Mucosa of descending colon (tissue), 3 donors: ENCODE measurements at regions not wholly inside any gene's neighbourhood (a gene's known extent, or its start where the extent isn't known, plus 50 kb on each side); places are given as distances from the start of the nearest gene placed in this dataset.
"Not testable (repeated sequence)": the region's sequence is repeated elsewhere in the genome, so short reads cannot be mapped to it uniquely, and the experiment has no call there.

Experiments
- ATAC-seq: fragments of 200-7000 bp; cut with Tn5 transposase; one replicate; pipeline ENCODE4 v1.9.1; 2020; ENCODE audit warnings: mild to moderate bottlenecking, moderate library complexity
- DNase-seq, 3 donors: peaks; one replicate each; pipeline ENCODE4 v3.0.0-alpha.2; 2020
- H3K36me3 ChIP-seq: fragments of 200-600 bp; one replicate; pipeline ENCODE4 v1.8.0; 2021; ENCODE audit warnings: low read depth, mild to moderate bottlenecking
- H3K4me1 ChIP-seq: fragments of 200-600 bp; one replicate; pipeline ENCODE4 v1.8.0; 2021; ENCODE audit warnings: low read depth, mild to moderate bottlenecking
- H3K4me3 ChIP-seq: fragments of 200-600 bp; one replicate; pipeline ENCODE4 v1.8.0; 2021; ENCODE audit warnings: mild to moderate bottlenecking
- H3K9me3 ChIP-seq: fragments of 200-600 bp; one replicate; pipeline ENCODE4 v1.8.0; 2021; ENCODE audit warnings: mild to moderate bottlenecking
- CTCF ChIP-seq: fragments of 200-600 bp; IDR thresholded peaks from one replicate; pipeline ENCODE4 v1.8.0; 2022; ENCODE audit warnings: antibody characterized with exemption, mild to moderate bottlenecking
- intact Hi-C, 2 donors: fragments of 100-400 bp; cut with DNase I in 1 of 2; cut with micrococcal nuclease in 1 of 2; formaldehyde crosslinking; loops; one replicate each; pipeline versions ENCODE4 v1.11.0 to v1.11.1; 2022; cut with DNase I, micrococcal nuclease
- donor health status: DM: no; HTN: no; CAD: no; lungs with moderate emphysema.
- donor health status: DM: no; HTN: no; CAD: no.
- donor health status: DM: no; HTN: yes; CAD: no.

GRCh38 chr13:60836821-60837220, 439.8 kb downstream of the TDRD3 start:
- Histone ChIP-seq H3K4me1 (no peaks in the 10 kb centered on the region), H3K9me3 (peaks cover 4% of the 10 kb centered on the region), H3K4me3 (no peak overlapping the region), H3K36me3 (no peaks in the 10 kb centered on the region)
- intact Hi-C loops, result no loop called here
- no peak for DNase-seq
- TF ChIP-seq CTCF, result no peak
- ATAC-seq, result no peak

GRCh38 chr13:60811581-60811980, 414.6 kb downstream of the TDRD3 start:
- Histone ChIP-seq H3K36me3 (no peaks in the 10 kb centered on the region), H3K4me3 (no peak overlapping the region), H3K9me3 (no peaks in the 10 kb centered on the region), H3K4me1 (no peaks in the 10 kb centered on the region)
- DNase-seq (no peak), ATAC-seq (no peak)
- TF ChIP-seq CTCF, result no peak
- intact Hi-C loops, result no loop called here

GRCh38 chr13:60805640-60806039, 408.6 kb downstream of the TDRD3 start:
- intact Hi-C loops, H3K4me1 ChIP-seq, H3K36me3 ChIP-seq, H3K4me3 ChIP-seq, H3K9me3 ChIP-seq: not testable (repeated sequence)
- DNase-seq, result peak in 2 of 3 donors; percentile 18 to 48
- peak; percentile 62 for ATAC-seq

GRCh38 chr13:60798503-60798902, 401.5 kb downstream of the TDRD3 start:
- Histone ChIP-seq H3K9me3 (no peaks in the 10 kb centered on the region), H3K4me1 (no peaks in the 10 kb centered on the region), H3K36me3 (no peaks in the 10 kb centered on the region), H3K4me3 (no peak overlapping the region)
- ATAC-seq (no peak), DNase-seq (no peak)
- intact Hi-C loops, result no loop called here
- TF ChIP-seq CTCF, result no peak

GRCh38 chr13:60797112-60797511, 400.1 kb downstream of the TDRD3 start:
- Histone ChIP-seq H3K4me1 (no peaks in the 10 kb centered on the region), H3K9me3 (no peaks in the 10 kb centered on the region), H3K36me3 (no peaks in the 10 kb centered on the region), H3K4me3 (no peak overlapping the region)
- DNase-seq, result no peak
- ATAC-seq, result no peak
- no peak for TF ChIP-seq CTCF
- intact Hi-C loops, result no loop called here

GRCh38 chr13:60794751-60795150, 397.7 kb downstream of the TDRD3 start:
- ATAC-seq (no peak), DNase-seq (no peak)
- Histone ChIP-seq H3K4me3 (no peak overlapping the region), H3K9me3 (no peaks in the 10 kb centered on the region), H3K4me1 (no peaks in the 10 kb centered on the region), H3K36me3 (no peaks in the 10 kb centered on the region)
- no peak for TF ChIP-seq CTCF
- intact Hi-C loops, result no loop called here
